ENCODE measurements at regions not wholly inside any gene's neighbourhood (a gene's known extent, or its start where the extent isn't known, plus 50 kb on each side); places are given as distances from the start of the nearest gene placed in this dataset.

DNA sequence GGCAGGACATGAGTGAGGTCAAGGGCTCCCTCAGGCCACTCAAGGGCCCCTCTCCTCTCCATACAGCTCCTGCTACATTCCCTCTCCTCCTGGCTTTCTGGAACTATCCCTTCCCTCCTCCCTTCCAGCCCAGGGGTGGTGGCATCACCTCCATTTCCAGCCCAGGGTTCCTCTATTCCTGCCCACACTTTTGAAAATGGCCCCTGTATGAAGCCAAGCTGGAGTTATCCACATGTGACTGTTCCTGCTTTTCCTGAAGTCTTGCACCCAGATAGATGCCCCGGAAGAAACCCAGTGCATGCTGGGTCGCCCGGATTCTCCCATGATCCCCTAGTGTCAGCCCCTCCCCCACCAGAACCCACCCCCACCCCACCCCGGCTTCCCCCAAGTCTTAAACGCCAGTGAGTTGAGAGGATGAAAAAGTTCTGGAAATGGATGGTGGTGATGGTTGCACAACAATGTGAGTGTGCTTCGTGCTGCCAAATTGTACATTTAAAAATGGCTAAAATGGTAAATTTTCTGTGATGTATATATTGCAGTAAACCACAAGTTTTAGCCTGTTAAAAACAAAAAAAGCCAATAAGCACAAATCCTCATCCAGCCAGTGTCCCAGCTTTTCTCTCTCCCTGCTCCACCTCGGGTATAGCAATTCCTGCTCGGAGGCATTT lies 136.9 kb downstream of the SCARB1 start:
- TF ChIP-seq CTCF (conservative IDR thresholded peaks at IDR 0.05; ENCODE audit: control insufficient read depth, insufficient read depth, low read depth, low read length), result no peak
- DNase-seq (ENCODE audit: low read depth), result no peak
- no peak overlapping the region for H3K4me3 ChIP-seq (ENCODE audit: control insufficient read depth, low read depth, low read length)

DNA sequence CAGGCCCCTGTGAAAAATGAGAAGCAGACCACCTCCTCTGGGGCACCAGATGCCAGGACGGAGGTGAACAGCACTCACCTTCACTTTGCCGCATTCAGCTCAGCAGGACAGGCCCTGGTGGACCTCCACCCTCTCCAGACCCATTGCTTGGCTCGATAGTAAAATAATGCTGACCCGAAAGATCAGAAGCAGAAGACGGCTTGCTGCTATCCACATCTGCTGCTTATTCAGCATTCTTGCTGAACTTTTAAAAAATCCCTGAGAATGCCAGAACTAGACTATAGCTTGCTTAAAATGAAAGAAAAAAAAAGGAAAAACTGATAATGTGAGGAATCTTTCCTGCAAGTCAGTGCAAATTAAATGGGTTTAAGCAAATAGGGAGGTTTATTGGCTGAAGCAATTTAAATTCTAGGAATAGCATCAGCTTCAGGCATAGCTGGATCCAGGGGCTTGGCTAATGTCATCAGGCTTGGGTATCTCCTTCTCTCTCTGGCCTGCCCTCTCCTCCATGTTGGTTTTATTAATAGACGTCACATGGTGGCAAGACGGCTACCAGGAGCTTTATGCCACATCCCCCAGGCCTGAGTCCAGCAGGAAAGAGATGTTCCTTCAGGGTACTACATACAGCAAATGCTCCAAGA lies 137.9 kb downstream of the SCARB1 start:
- no peak for DNase-seq (ENCODE audit: low read depth)
- TF ChIP-seq CTCF (conservative IDR thresholded peaks at IDR 0.05; ENCODE audit: control insufficient read depth, insufficient read depth, low read depth, low read length), result no peak
- no peak overlapping the region for H3K4me3 ChIP-seq (ENCODE audit: control insufficient read depth, low read depth, low read length)

DNA sequence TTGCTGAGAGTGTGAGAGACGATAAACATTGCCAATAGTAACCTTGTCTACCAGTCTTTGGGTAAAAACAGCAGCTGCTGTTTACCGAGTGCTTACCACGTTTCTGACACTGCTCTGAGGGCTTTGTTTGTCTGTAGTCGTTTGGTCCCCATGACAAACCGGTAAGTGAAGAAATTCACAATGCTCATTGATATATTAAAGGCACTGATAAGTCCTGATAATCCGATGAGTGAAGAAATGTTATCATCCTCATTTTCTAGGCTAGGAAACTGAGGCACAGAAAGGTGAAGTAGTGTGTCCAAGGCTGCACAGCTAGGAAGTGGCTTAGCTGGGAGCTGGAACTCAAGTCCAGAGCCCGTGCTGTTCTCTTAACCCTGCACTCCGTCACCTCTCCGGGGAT lies 138.6 kb downstream of the SCARB1 start:
- DNase-seq (ENCODE audit: low read depth), result no peak
- no peak overlapping the region for H3K4me3 ChIP-seq (ENCODE audit: control insufficient read depth, low read depth, low read length)
- TF ChIP-seq CTCF (conservative IDR thresholded peaks at IDR 0.05; ENCODE audit: control insufficient read depth, insufficient read depth, low read depth, low read length), result no peak

GRCh38 chr12:124722878-124723277 lies 140.8 kb downstream of the SCARB1 start:
- no peak for TF ChIP-seq CTCF (conservative IDR thresholded peaks at IDR 0.05; ENCODE audit: control insufficient read depth, insufficient read depth, low read depth, low read length)
- DNase-seq (ENCODE audit: low read depth), result no peak
- H3K4me3 ChIP-seq (ENCODE audit: control insufficient read depth, low read depth, low read length), result no peak overlapping the region

GRCh38 chr12:124721501-124722162 lies 142.0 kb downstream of the SCARB1 start:
- no peak for DNase-seq (ENCODE audit: low read depth)
- TF ChIP-seq CTCF (conservative IDR thresholded peaks at IDR 0.05; ENCODE audit: control insufficient read depth, insufficient read depth, low read depth, low read length), result no peak
- H3K4me3 ChIP-seq (ENCODE audit: control insufficient read depth, low read depth, low read length), result no peak overlapping the region

- TF ChIP-seq CTCF (conservative IDR thresholded peaks at IDR 0.05; ENCODE audit: control insufficient read depth, insufficient read depth, low read depth, low read length), result no peak
- peak; percentile 91 for DNase-seq (ENCODE audit: low read depth)
These were observed 142.8 kb downstream of the SCARB1 start for GRCh38 chr12:124720681-124721500.

More at GRCh38 chr12:124720681-124721500, 142.8 kb downstream of the SCARB1 start:
- no peak overlapping the region for H3K4me3 ChIP-seq (ENCODE audit: control insufficient read depth, low read depth, low read length)

Measured in fibroblast of mammary gland (primary cell).